GM12878 (cell line): ENCODE measurements at regions not wholly inside any gene's neighbourhood (a gene's known extent, or its start where the extent isn't known, plus 50 kb on each side); places are given as distances from the start of the nearest gene placed in this dataset.
"Not testable (repeated sequence)": the region's sequence is repeated elsewhere in the genome, so short reads cannot be mapped to it uniquely, and the experiment has no call there.

ENCODE experiments used
- ATAC-seq: fragments of 200-7000 bp; cut with Tn5 transposase; 3 replicates; pipeline ENCODE4 v1.9.1; 2020; ENCODE audit warnings: mild to moderate bottlenecking, moderate library complexity
- BruUV-seq: library from RNA; stranded (reverse); fragments of 400-500 nt; replicated peaks from 2 replicates; lab custom pipeline; 2021; lab: Mats Ljungman, UMichigan
- CTCF ChIA-PET: fragments of 300-600 bp; sonication (Branson Sonifier 250); formaldehyde crosslinking; extraction: SDS; loops from one replicate; lab custom pipeline; 2021; ENCODE audit warnings: inconsistent platforms; lab: Yijun Ruan, JAX
- POLR2A ChIA-PET: fragments of 350-600 bp; formaldehyde crosslinking; extraction: SDS; loops from one replicate; lab custom pipeline; 2021; ENCODE audit warnings: inconsistent platforms; lab: Charles Lee
- RAD21 ChIA-PET: fragments of 300-600 bp; sonication (Branson Sonifier 250); formaldehyde crosslinking; loops from one replicate; lab custom pipeline; 2023; ENCODE audit warnings: antibody characterized with exemption; ENCODE audit not compliant: unreplicated experiment; lab: Charles Lee
- SMC1A ChIA-PET: fragments of 300-600 bp; sonication (Branson Sonifier 250); formaldehyde crosslinking; loops from one replicate; lab custom pipeline; 2023; ENCODE audit not compliant: unreplicated experiment, uncharacterized antibody; lab: Charles Lee
- DNase-seq: peaks from one replicate; pipeline ENCODE4 v3.0.0-alpha.2; 2011; ENCODE audit warnings: low read depth, low spot score
- FAIRE-seq: peaks from 3 replicates; lab custom pipeline; 2011; peaks lifted over from hg19 to GRCh38; lab: Jason Lieb, UNC
- H2AFZ ChIP-seq: 2 replicates; pipeline ENCODE4 v1.6.0; 2011; ENCODE audit warnings: low read depth, low read length, control low read depth; ENCODE audit not compliant: control insufficient read depth
- H3K27ac ChIP-seq: 2 replicates; pipeline ENCODE4 v1.5.1; 2011; ENCODE audit warnings: control low read depth; ENCODE audit not compliant: control insufficient read depth, insufficient read depth
- H3K27me3 ChIP-seq, 2 experiments: replicated peaks in 1 of 2; 2 replicates each; pipeline versions ENCODE4 v1.6.0 to v1.6.1; 2011; ENCODE audit warnings: low read length in 1 of 2; ENCODE audit not compliant: control insufficient read depth in 2 of 2, insufficient read depth in 2 of 2
- H3K36me3 ChIP-seq, 2 experiments: 2 replicates each; pipeline ENCODE4 v1.5.1; 2011; ENCODE audit warnings: low read length in 1 of 2; ENCODE audit not compliant: control insufficient read depth in 2 of 2, insufficient read depth in 2 of 2
- H3K4me1 ChIP-seq: 2 replicates; pipeline ENCODE4 v1.6.1; 2011; ENCODE audit warnings: mild to moderate bottlenecking, low read length, moderate library complexity, mixed read lengths; ENCODE audit not compliant: control insufficient read depth, insufficient read depth
- H3K4me2 ChIP-seq: 2 replicates; pipeline ENCODE4 v1.6.0; 2011; ENCODE audit warnings: control low read depth; ENCODE audit not compliant: control insufficient read depth, insufficient read depth
- H3K4me3 ChIP-seq: fragments of 200-600 bp; sonication (generic); 2 replicates; pipeline ENCODE4 v1.5.1; 2016
- H3K79me2 ChIP-seq: 2 replicates; pipeline ENCODE4 v1.6.0; 2011; ENCODE audit warnings: low read length; ENCODE audit not compliant: control insufficient read depth, insufficient read depth
- H3K9ac ChIP-seq: 2 replicates; pipeline ENCODE4 v1.8.0; 2011; ENCODE audit warnings: low read length, control low read depth, mixed read lengths; ENCODE audit not compliant: control insufficient read depth, insufficient read depth
- H3K9me3 ChIP-seq: replicated peaks from 3 replicates; pipeline ENCODE4 v1.5.1; 2011; ENCODE audit warnings: mild to moderate bottlenecking, low read length; ENCODE audit not compliant: control insufficient read depth, insufficient read depth
- H4K20me1 ChIP-seq: 2 replicates; pipeline ENCODE4 v1.6.0; 2011; ENCODE audit not compliant: control insufficient read depth, insufficient read depth
- HDAC6 ChIP-seq: fragments of 200-600 bp; sonication (generic); IDR thresholded peaks from one replicate; pipeline ENCODE4 v1.8.0; 2017; ENCODE audit warnings: antibody characterized with exemption; ENCODE audit not compliant: unreplicated experiment
- JUNB ChIP-seq: IDR thresholded peaks from 2 replicates; pipeline ENCODE4 v1.6.1; 2016; ENCODE audit warnings: antibody characterized with exemption, mild to moderate bottlenecking
- KAT2A ChIP-seq: conservative IDR thresholded peaks from 2 replicates; pipeline ENCODE4 v1.6.1; 2011; ENCODE audit warnings: low read depth, low read length; ENCODE audit not compliant: control insufficient read depth
- PML ChIP-seq: IDR thresholded peaks from 2 replicates; pipeline ENCODE4 v1.6.1; 2012; ENCODE audit warnings: low read length, inconsistent platforms
- POLR2AphosphoS5 ChIP-seq: IDR thresholded peaks from 2 replicates; pipeline ENCODE4 v1.6.1; 2011; ENCODE audit warnings: mild to moderate bottlenecking, low read length, inconsistent platforms
- PRDM15 ChIP-seq: fragments of 450-650 bp; formaldehyde crosslinking; IDR thresholded peaks from 2 replicates; pipeline ENCODE4 v1.4.0; 2020; ENCODE audit warnings: mild to moderate bottlenecking, moderate library complexity
- RUNX3 ChIP-seq: IDR thresholded peaks from 2 replicates; pipeline ENCODE4 v1.6.1; 2012; ENCODE audit warnings: low read length, inconsistent platforms
- SMAD5 ChIP-seq: IDR thresholded peaks from 2 replicates; pipeline ENCODE4 v1.6.1; 2016; ENCODE audit warnings: antibody characterized with exemption, low read depth
- SRF ChIP-seq, 2 experiments: IDR thresholded peaks; 2 replicates each; pipeline ENCODE4 v1.6.1; 2011; ENCODE audit warnings: low read depth in 2 of 2, low read length in 2 of 2, mild to moderate bottlenecking in 1 of 2, moderate library complexity in 1 of 2
- YY1 ChIP-seq: IDR thresholded peaks from 2 replicates; pipeline ENCODE4 v1.6.1; 2011; ENCODE audit warnings: low read depth, mild to moderate bottlenecking, low read length
- WGBS: methylation state at CpG from one replicate; pipeline ENCODE4 v1.1.6; 2016; ENCODE audit warnings: low lambda C conversion rate; ENCODE audit not compliant: insufficient replicate concordance, insufficient coverage; ENCODE audit errors: missing lambda C conversion rate; 5-methylcytosine and 5-hydroxymethylcytosine counted together
- in situ Hi-C: fragments of 300-500 bp; cut with MboI; formaldehyde crosslinking; loops from 9 replicates; pipeline ENCODE4 v1.14.3; 2018; ENCODE audit warnings: mixed read lengths
- intact Hi-C: fragments of 100-400 bp; cut with micrococcal nuclease; formaldehyde crosslinking; loops from one replicate; pipeline ENCODE4 v1.14.2; 2022; ENCODE audit not compliant: unreplicated experiment

GRCh38 chr10:30683496-30683895, 53.9 kb upstream of the LYZL2 start (continued):
- no peak for TF ChIP-seq KAT2A
- no peak for TF ChIP-seq HDAC6
- no peak for TF ChIP-seq POLR2AphosphoS5
- no peak for TF ChIP-seq SMAD5
- no peak for TF ChIP-seq SRF (IDR thresholded peaks at IDR 0.05; ENCODE audit: low read depth in 2 of 2, low read length in 2 of 2)
- TF ChIP-seq PRDM15, result no peak

GRCh38 chr10:30682377-30683199, 53.0 kb upstream of the LYZL2 start:
- H3K4me3 ChIP-seq, H3K9ac ChIP-seq, DNase-seq, POLR2A ChIA-PET, H3K9me3 ChIP-seq, in situ Hi-C loops, H4K20me1 ChIP-seq, intact Hi-C loops, H3K27ac ChIP-seq, H3K27me3 ChIP-seq, H3K4me2 ChIP-seq, FAIRE-seq, H3K4me1 ChIP-seq, H3K36me3 ChIP-seq, H3K79me2 ChIP-seq, BruUV-seq, H2AFZ ChIP-seq: not testable (repeated sequence)
- SMC1A ChIA-PET, result interaction anchor here (3.3 kb wide), 1 partner anchor 12 kb away, joined by 11 read pairs; no protein-coding TSS in a partner anchor
- WGBS, result 34% methylated on average over 9 of the region's 9 CpGs
- peak; percentile 45 for ATAC-seq
- CTCF ChIA-PET, result interaction anchor here (0.7 to 3.6 kb wide), 3 partner anchors 11 to 1125 kb away, joined by 3 to 16 read pairs (median 3); no protein-coding TSS in a partner anchor
- RAD21 ChIA-PET, result interaction anchor here (1.6 kb wide), 1 partner anchor 13 kb away, joined by 3 read pairs; no protein-coding TSS in a partner anchor
- TF ChIP-seq YY1 (peak; percentile 45; the same call in 1 of the 2 replicates), PML (0 out of 2 replicates have a peak, but pooled peaks have one; percentile 28), RUNX3 (peak; percentile 59; the same call in 1 of the 2 replicates), JUNB (peak; percentile 47)
